ENCODE measurements at regions not wholly inside any gene's neighbourhood (a gene's known extent, or its start where the extent isn't known, plus 50 kb on each side); places are given as distances from the start of the nearest gene placed in this dataset.

DNA sequence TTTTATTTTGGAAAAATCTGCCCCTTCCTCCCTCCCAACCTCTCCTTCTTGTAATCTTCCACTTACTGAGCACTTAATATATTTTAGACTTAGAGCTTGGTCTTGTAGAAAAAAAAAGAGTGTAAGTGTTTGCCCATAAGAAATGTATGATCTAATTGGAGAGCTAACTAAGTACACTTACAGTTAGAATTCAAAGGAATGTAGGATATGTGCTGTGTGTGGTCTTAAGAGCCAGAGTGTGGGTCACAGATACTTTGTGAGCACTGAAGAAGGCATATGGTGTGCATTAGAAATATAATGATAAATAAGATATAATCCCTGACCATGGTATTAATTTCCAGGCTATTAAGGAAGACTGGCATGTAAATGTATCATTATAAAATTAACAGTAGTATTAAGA lies 91.8 kb upstream of the ZNF521 start:
- no peak for DNase-seq (ENCODE audit: low read depth)

DNA sequence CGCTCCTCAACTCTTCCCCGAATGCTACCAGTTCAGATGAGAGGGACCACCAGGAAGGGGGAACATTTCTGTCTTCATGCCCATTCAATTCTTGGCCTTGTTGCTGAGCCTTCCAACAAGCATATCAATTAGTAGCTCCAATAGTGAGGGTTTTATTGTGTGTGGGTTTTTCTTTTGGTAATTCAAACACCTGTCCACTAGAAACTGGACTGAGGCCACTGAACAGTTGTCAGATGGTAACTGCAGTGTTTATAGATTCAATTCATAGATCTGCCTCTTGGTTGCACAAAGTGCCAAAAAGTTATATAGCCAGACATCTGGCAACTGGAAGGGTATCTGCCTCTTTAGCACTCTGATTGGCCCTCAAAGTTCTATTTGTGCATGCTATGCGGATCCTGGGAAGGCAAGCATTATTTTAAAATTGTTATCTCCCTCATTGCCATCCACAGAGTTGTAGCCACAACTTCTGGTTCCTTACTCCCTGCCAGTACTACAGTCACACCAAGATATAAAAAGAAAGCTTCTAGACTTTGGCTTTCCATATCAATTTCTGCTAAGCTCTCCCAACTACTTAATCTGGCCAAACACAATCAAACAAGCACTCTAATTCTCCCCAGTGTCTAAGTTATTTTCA lies 83.3 kb upstream of the ZNF521 start:
- no peak for DNase-seq (ENCODE audit: low read depth)

DNA sequence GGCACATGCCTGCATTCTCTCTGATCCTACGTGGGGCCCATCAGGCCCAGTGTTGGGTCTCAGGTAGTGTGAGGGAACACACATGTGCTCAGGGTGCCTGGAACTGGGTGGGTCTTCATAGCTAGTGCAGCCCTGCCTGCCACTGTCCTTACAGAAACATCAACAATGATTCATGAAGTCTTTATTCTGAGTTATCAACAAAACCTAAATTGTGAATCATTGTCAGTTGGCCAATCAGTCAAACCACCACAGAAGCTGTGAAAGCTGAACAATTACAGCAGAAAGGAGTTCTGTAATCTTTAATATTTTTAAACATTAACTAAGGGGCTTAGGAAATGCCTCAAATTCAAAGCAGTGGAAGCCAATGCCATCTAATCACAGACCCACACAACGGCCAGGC lies 82.8 kb upstream of the ZNF521 start:
- no peak for DNase-seq (ENCODE audit: low read depth)

DNA sequence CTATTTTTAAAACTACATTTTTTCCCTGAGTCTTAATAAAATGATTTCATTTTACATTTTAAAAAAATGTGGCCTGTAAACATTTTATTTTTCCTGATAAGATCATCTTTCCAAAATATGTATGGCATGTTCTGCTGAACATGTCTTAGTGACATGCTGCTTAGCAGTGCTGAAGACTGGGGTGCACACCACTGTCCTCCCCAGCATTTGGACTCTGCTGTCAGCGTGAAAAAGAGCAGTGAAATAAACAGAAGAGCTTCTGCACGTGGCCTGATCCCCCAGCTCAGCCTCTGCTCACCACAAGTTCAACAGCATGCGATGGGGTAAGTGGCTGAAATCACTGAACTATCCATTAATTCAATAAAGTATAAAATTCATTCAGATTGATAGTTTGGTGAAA lies 81.6 kb upstream of the ZNF521 start:
- no peak for DNase-seq (ENCODE audit: low read depth)

DNA sequence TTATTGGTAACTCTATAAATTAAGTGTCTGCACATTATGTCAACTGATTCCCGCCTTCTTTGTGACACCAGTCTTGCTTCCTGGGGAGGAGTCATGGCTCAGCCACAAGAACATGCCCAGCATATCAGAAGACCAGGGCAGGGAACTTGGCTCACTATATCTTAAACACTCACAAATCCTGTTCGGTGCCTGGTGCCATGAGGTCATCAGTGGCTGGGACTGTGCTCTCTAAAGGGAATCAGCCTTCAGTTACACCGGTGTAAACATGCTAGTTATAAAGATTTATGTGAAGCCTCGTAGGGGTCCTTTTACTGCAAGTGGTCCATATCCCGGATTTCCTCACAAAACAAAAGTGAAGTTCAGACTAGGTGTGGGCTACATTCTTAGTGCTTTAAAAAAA lies 73.1 kb upstream of the ZNF521 start:
- no peak for DNase-seq (ENCODE audit: low read depth)

DNA sequence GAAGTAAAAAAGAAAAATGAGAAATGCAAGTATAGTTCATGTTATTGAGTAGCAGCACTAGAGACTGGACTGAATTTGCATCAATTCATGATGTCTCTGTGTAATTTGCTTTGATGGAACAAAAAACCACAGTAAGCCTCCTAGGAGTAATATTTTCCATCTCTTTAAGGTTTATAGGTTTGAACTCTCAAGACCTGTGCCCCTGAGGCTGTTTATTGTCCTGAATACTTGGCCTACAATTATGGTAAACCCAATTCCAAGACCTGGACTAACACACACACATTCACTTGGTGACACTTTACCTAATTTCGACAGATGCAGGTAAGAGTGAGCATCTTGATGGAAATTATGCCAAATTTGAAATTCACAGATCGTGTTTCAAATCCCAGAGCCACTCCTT lies 71.8 kb upstream of the ZNF521 start:
- DNase-seq (ENCODE audit: low read depth) = no peak

DNA sequence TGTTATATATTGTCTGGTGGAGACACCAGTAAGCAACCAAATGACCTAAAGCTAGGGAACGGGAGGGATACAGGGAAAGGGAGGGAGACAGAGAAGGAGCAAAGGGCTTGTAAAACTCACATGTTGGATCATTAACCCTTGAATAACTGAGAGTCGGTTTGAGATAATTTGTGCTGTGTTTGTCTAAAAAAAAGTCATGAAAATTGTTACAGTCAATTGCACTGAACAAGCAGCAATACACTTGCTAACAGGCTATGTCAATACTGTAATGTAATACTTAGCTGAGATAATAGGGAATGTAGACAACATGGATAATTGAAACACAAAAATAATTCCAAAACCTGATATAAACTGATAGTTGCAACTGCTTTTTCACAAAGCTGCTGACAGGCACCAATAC lies 71.3 kb upstream of the ZNF521 start:
- DNase-seq (ENCODE audit: low read depth) = no peak

DNA sequence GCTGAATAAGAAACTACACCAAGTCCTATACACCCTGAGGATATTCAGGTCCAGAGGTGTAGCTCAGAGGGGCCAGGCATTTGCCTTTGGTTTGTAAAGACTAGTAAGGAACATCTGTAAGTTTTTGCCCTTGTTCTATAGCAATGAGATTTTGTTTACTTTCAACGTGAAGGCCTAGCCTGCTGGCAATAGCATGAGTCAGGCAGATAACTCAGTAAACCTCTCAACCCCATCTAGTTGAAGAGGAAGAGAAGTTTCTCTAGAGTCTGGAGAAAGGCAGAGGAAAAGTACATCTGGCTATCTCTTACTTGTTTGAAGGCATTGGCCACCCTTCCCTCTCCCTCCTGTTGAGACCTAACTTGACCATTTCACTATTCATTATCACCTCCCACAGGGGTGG lies 70.3 kb upstream of the ZNF521 start:
- no peak for DNase-seq (ENCODE audit: low read depth)

DNA sequence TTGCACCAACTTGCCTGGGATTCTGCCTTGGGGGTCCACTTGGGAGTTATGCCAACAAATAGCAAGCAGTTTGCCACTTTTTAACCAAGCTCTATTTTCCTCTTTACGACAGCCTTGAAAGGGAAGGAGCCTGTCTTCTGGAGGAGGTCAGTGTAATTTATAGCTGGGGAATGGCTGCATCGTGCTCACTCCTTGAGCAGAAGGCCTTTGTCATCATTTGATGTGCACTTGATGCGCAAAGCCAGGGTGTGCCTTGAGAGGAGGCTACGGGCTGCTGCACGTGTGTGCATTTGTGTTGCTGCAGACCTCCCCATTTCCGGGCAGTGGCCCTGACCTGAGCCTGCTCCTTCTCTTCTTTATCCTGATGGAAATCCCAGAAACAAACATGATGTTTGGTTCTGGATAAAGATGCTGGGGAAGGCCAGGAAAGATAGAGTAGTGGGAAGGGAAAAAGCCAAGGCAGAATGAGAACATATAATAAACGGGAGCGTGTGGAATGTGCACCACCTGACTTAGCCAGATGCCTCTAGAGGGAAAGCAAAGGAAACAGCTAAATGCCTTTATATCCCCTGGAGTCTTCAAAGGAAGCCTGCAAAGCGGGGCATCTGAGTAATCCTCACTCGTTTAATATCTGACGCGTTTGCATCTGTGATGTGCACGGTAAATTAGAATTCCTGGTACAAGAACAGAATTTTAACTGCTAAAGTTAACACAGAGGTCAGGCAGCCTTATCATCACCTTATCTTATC lies 68.3 kb upstream of the ZNF521 start:
- no peak for DNase-seq (ENCODE audit: low read depth)

DNA sequence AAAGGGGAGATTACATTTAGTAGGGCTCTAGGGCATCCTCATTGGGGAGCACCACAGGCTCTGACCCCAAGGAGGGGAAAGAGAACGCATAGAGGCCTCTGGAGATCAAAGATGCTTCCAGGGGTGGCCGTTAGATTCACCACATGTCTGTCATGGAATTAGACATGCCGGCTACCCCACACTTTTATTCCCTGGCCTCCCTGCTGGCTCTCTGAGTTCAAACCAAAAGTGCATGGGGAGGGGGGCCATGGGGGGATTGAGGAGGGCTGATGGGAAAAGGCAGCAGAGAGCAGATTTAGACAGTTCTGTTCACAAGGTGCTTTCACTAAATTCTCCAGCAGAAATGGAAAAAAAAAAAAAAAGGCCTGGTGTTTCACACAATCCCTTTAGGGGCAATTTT lies 64.4 kb upstream of the ZNF521 start:
- no peak for DNase-seq (ENCODE audit: low read depth)

DNA sequence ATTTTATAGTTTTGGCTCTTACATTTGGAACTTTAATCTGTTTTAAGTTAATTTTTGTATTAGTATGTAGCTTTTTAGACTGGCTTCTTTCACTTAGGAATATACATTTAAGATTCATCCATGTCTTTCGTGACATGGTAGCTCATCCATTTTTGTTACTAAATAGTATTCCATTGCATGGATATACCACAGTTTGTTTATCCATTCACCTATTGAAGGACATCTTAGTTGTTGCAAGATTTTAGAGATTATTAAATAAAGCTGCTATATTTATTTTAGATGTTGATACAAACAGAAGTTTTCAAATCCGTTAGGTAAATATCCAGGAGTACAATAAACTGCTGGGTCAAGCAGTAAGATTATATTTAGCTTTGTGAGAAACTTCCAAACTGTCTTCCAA lies 58.0 kb upstream of the ZNF521 start:
- DNase-seq (ENCODE audit: low read depth) = no peak

DNA sequence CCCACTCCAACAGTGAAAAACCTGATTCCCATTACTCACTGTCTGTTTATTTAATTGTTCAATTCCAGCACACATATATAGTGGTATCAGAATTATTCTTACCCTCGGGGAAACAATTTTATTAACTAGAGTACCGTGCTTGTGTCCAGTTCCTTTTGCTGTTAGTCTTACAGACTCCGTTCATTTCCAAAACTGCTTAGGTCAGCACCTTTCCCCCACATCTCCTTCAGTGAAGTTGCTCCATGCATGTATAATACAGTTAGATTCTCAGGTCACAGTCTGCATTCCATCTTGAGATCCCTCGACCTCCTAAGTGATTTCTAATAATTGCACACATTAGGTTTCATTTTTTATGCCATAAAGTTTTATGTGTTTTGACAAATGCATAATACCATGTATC lies 56.3 kb upstream of the ZNF521 start:
- no peak for DNase-seq (ENCODE audit: low read depth)
